ENCODE measurements at regions not wholly inside any gene's neighbourhood (a gene's known extent, or its start where the extent isn't known, plus 50 kb on each side); places are given as distances from the start of the nearest gene placed in this dataset.

GRCh38 chr7:110071192-110071591 lies 1019.7 kb upstream of the LRRN3 start:
- no peak for TF ChIP-seq TSHZ2 (CRISPR knock-in tag; IDR thresholded peaks at IDR 0.05)
- no peak for TF ChIP-seq ZNF8 (CRISPR knock-in tag; IDR thresholded peaks at IDR 0.05)
- TF ChIP-seq ZNF70 (CRISPR knock-in tag; IDR thresholded peaks at IDR 0.05) = no peak
- TF ChIP-seq GLIS3 (CRISPR knock-in tag; IDR thresholded peaks at IDR 0.05) = no peak
- TF ChIP-seq ZC3H10 (CRISPR knock-in tag; IDR thresholded peaks at IDR 0.05) = no peak
- TF ChIP-seq PATZ1 (CRISPR knock-in tag; IDR thresholded peaks at IDR 0.05; ENCODE audit: borderline replicate concordance) = no peak
- TF ChIP-seq ESRRG (CRISPR knock-in tag; IDR thresholded peaks at IDR 0.05) = no peak
- TF ChIP-seq RARB (CRISPR knock-in tag; IDR thresholded peaks at IDR 0.05) = no peak
- no peak for TF ChIP-seq ARNTL (CRISPR knock-in tag; IDR thresholded peaks at IDR 0.05; ENCODE audit: borderline replicate concordance, low read depth)
- no peak for TF ChIP-seq CSRNP3 (CRISPR knock-in tag; IDR thresholded peaks at IDR 0.05)
- no peak for TF ChIP-seq ZFP30 (CRISPR knock-in tag; IDR thresholded peaks at IDR 0.05)
- no peak for TF ChIP-seq CSDC2 (CRISPR knock-in tag; IDR thresholded peaks at IDR 0.05)
- no peak for TF ChIP-seq OSR1 (CRISPR knock-in tag; IDR thresholded peaks at IDR 0.05)
- ATAC-seq = no peak

GRCh38 chr7:110075450-110075849 lies 1015.5 kb upstream of the LRRN3 start:
- ATAC-seq = no peak
- no peak for TF ChIP-seq ZNF70 (CRISPR knock-in tag; IDR thresholded peaks at IDR 0.05)
- TF ChIP-seq ZFP30 (CRISPR knock-in tag; IDR thresholded peaks at IDR 0.05) = no peak
- no peak for TF ChIP-seq ESRRG (CRISPR knock-in tag; IDR thresholded peaks at IDR 0.05)
- TF ChIP-seq SNAI2 (CRISPR knock-in tag; IDR thresholded peaks at IDR 0.05) = no peak
- TF ChIP-seq CSDC2 (CRISPR knock-in tag; IDR thresholded peaks at IDR 0.05) = no peak
- TF ChIP-seq TCF4 (CRISPR knock-in tag; IDR thresholded peaks at IDR 0.05; ENCODE audit: borderline replicate concordance) = no peak
- TF ChIP-seq OSR1 (CRISPR knock-in tag; IDR thresholded peaks at IDR 0.05) = no peak
- TF ChIP-seq TOX (CRISPR knock-in tag; IDR thresholded peaks at IDR 0.05; ENCODE audit: borderline replicate concordance) = no peak
- no peak for TF ChIP-seq ZFP3 (CRISPR knock-in tag; IDR thresholded peaks at IDR 0.05)
- no peak for TF ChIP-seq CREB5 (CRISPR knock-in tag; IDR thresholded peaks at IDR 0.05; ENCODE audit: low read depth)

- no peak for ATAC-seq
- TF ChIP-seq CSDC2 (CRISPR knock-in tag; IDR thresholded peaks at IDR 0.05) = no peak
- no peak for TF ChIP-seq POU6F1 (CRISPR knock-in tag; IDR thresholded peaks at IDR 0.05; ENCODE audit: borderline replicate concordance, low read depth)
- no peak for TF ChIP-seq GLIS3 (CRISPR knock-in tag; IDR thresholded peaks at IDR 0.05)
- TF ChIP-seq ZFP30 (CRISPR knock-in tag; IDR thresholded peaks at IDR 0.05) = no peak
- no peak for TF ChIP-seq PATZ1 (CRISPR knock-in tag; IDR thresholded peaks at IDR 0.05; ENCODE audit: borderline replicate concordance)
- TF ChIP-seq TSHZ2 (CRISPR knock-in tag; IDR thresholded peaks at IDR 0.05) = no peak
- no peak for TF ChIP-seq CREB5 (CRISPR knock-in tag; IDR thresholded peaks at IDR 0.05; ENCODE audit: low read depth)
- no peak for TF ChIP-seq ZNF565 (CRISPR knock-in tag; conservative IDR thresholded peaks at IDR 0.05; ENCODE audit: low read depth)
- TF ChIP-seq RARB (CRISPR knock-in tag; IDR thresholded peaks at IDR 0.05) = no peak
- TF ChIP-seq ISL1 (CRISPR knock-in tag; IDR thresholded peaks at IDR 0.05) = no peak
- TF ChIP-seq ZFP3 (CRISPR knock-in tag; IDR thresholded peaks at IDR 0.05) = no peak
- no peak for TF ChIP-seq PPARA (CRISPR knock-in tag; IDR thresholded peaks at IDR 0.05; ENCODE audit: borderline replicate concordance)
- no peak for TF ChIP-seq TOX (CRISPR knock-in tag; IDR thresholded peaks at IDR 0.05; ENCODE audit: borderline replicate concordance)
- TF ChIP-seq OSR1 (CRISPR knock-in tag; IDR thresholded peaks at IDR 0.05) = no peak
- TF ChIP-seq TCF4 (CRISPR knock-in tag; IDR thresholded peaks at IDR 0.05; ENCODE audit: borderline replicate concordance) = no peak
Measured at GRCh38 chr7:110076194-110076593, 1014.7 kb upstream of the LRRN3 start.

Data from SK-N-SH treated with all-trans-retinoic acid at 6 μM for 48 hours (cell line).